ENCODE measurements at regions not wholly inside any gene's neighbourhood (a gene's known extent, or its start where the extent isn't known, plus 50 kb on each side); places are given as distances from the start of the nearest gene placed in this dataset.

- Histone ChIP-seq H4K20me1 (replicated peaks in 1 of 2; ENCODE audit: control insufficient read depth in 1 of 2, insufficient read depth in 2 of 2, low read length in 2 of 2) (no peaks in the 10 kb centered on the region), H4K8ac (ENCODE audit: extremely low read depth, insufficient read depth, low read length) (no peak overlapping the region), H3K14ac (ENCODE audit: insufficient read length) (no peak overlapping the region), H2BK120ac (replicated peaks; ENCODE audit: low read depth, low read length) (no peak overlapping the region), H2AK5ac (ENCODE audit: low read depth, low read length) (no peak overlapping the region), H3K4ac (replicated peaks; ENCODE audit: insufficient read length, low read depth, low read length) (no peak overlapping the region), H4K91ac (replicated peaks; ENCODE audit: insufficient read length, low read length) (no peak overlapping the region), H3K9ac (replicated peaks in 1 of 4; ENCODE audit: extremely low read depth in 1 of 4, low read depth in 3 of 4, low read length in 3 of 4) (no peak overlapping the region), H2BK15ac (ENCODE audit: low read length) (no peak overlapping the region), H3K23me2 (ENCODE audit: low read depth, low read length) (no peaks in the 10 kb centered on the region), H3K79me2 (ENCODE audit: control insufficient read depth in 1 of 2, insufficient read depth in 2 of 2, low read length in 2 of 2) (no peaks in the 10 kb centered on the region), H3K79me1 (ENCODE audit: low read depth, low read length) (no peaks in the 10 kb centered on the region), H3K4me1 (replicated peaks in 1 of 4; ENCODE audit: control insufficient read depth in 3 of 4, insufficient read depth in 4 of 4, low read length in 3 of 4) (peaks cover 0 to 1% (median 0%) of the 10 kb centered on the region in 4 experiments; a peak in 1 of 7 replicates), H4K5ac (ENCODE audit: insufficient read length, low read depth, low read length) (no peak overlapping the region), H3K36me3 (ENCODE audit: control insufficient read depth in 2 of 4, insufficient read depth in 4 of 4, low read length in 3 of 4) (no peaks in the 10 kb centered on the region), H3K4me3 (ENCODE audit: extremely low read depth in 1 of 4, insufficient read depth in 2 of 4, low read depth in 3 of 4, low read length in 4 of 4) (no peak overlapping the region), H3K27ac (ENCODE audit: low read depth, low read length) (no peak overlapping the region), H3K56ac (replicated peaks; ENCODE audit: insufficient read length, low read depth, low read length) (no peak overlapping the region), H2BK12ac (ENCODE audit: low read depth, low read length) (no peak overlapping the region), H2BK20ac (ENCODE audit: low read length) (no peak overlapping the region), H3K9me3 (ENCODE audit: insufficient read depth in 2 of 2, low read depth in 1 of 2, low read length in 1 of 2) (no peaks in the 10 kb centered on the region), H2BK5ac (ENCODE audit: low read depth, low read length) (no peak overlapping the region), H3K27me3 (replicated peaks in 1 of 4; ENCODE audit: control insufficient read depth in 3 of 4, extremely low read depth in 1 of 4, insufficient read depth in 3 of 4, low read length in 3 of 4) (no peaks in the 10 kb centered on the region), H3K23ac (ENCODE audit: insufficient read length) (no peak overlapping the region), H3K4me2 (ENCODE audit: insufficient read depth in 1 of 2, low read depth in 2 of 2, low read length in 2 of 2) (no peak overlapping the region), H3K18ac (ENCODE audit: extremely low read depth, low read length) (no peak overlapping the region), H2AFZ (ENCODE audit: low read length) (no peak overlapping the region)
- FAIRE-seq = no peak
- ChIA-PET POLR2A (ENCODE audit: partially characterized antibody) (no interaction called here), CTCF (ENCODE audit: partially characterized antibody) (interaction anchor here (1.0 kb wide), 1 partner anchor 943 kb away, joined by 3 read pairs; no protein-coding TSS in a partner anchor)
- TF ChIP-seq JUN (IDR thresholded peaks at IDR 0.05; ENCODE audit: low read depth, low read length) (no peak), NRF1 (IDR thresholded peaks at IDR 0.05; ENCODE audit: low read depth, low read length) (no peak), RBBP5 (IDR thresholded peaks at IDR 0.05; ENCODE audit: borderline replicate concordance, low read depth, low read length) (no peak), TBP (IDR thresholded peaks at IDR 0.05; ENCODE audit: low read depth, low read length) (no peak), SIX5 (IDR thresholded peaks at IDR 0.05; ENCODE audit: low read depth, low read length) (no peak), PHF8 (conservative IDR thresholded peaks at IDR 0.05; ENCODE audit: low read depth, low read length) (no peak), EZH2 (IDR thresholded peaks at IDR 0.05; ENCODE audit: low read depth, low read length, severe bottlenecking) (no peak), SIRT6 (IDR thresholded peaks at IDR 0.05; ENCODE audit: low read length) (no peak), RNF2 (IDR thresholded peaks at IDR 0.05; ENCODE audit: borderline replicate concordance, low read depth, low read length, missing control alignments, poor library complexity, severe bottlenecking) (no peak), KDM5A (IDR thresholded peaks at IDR 0.05; ENCODE audit: low read length) (no peak), MAFK (IDR thresholded peaks at IDR 0.05; ENCODE audit: low read depth, low read length) (no peak)
- no peak for DNase-seq (ENCODE audit: low read depth in 1 of 2, low spot score in 2 of 2)
These were observed 410.3 kb upstream of the ZNF385D start for GRCh38 chr3:22161315-22161714.

Measured in H1 (cell line).